ENCODE measurements at regions not wholly inside any gene's neighbourhood (a gene's known extent, or its start where the extent isn't known, plus 50 kb on each side); places are given as distances from the start of the nearest gene placed in this dataset.

DNA sequence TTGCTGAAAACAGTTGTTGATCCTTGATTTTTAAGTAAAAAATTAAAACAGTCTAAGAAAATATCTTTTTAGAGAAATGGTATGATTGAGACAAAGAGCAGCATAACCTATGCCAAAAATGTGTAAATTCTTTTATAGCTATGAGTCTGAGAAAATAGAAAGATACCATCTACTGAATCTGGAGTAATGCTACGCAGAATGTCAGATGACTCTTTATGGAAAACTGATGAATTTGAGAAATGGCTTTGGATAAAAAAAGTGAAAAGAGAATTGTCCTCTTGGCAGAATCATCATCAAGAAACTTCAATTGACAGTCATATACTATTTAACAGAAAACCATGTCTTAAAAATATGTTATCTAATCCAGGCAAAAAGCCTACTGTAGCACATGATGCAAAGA, 183.1 kb downstream of the FAT4 start:
- Mint-ChIP-seq H3K27me3 (ENCODE audit: unreplicated experiment) (no peaks in the 10 kb centered on the region), H3K9me3 (ENCODE audit: unreplicated experiment) (no peaks in the 10 kb centered on the region), H3K27ac (ENCODE audit: unreplicated experiment) (no peak overlapping the region), H3K4me3 (ENCODE audit: unreplicated experiment) (no peak overlapping the region), H3K4me1 (ENCODE audit: unreplicated experiment) (no peaks in the 10 kb centered on the region), H3K36me3 (ENCODE audit: low read depth, unreplicated experiment) (no peaks in the 10 kb centered on the region)
- TF ChIP-seq, protein P1, sequence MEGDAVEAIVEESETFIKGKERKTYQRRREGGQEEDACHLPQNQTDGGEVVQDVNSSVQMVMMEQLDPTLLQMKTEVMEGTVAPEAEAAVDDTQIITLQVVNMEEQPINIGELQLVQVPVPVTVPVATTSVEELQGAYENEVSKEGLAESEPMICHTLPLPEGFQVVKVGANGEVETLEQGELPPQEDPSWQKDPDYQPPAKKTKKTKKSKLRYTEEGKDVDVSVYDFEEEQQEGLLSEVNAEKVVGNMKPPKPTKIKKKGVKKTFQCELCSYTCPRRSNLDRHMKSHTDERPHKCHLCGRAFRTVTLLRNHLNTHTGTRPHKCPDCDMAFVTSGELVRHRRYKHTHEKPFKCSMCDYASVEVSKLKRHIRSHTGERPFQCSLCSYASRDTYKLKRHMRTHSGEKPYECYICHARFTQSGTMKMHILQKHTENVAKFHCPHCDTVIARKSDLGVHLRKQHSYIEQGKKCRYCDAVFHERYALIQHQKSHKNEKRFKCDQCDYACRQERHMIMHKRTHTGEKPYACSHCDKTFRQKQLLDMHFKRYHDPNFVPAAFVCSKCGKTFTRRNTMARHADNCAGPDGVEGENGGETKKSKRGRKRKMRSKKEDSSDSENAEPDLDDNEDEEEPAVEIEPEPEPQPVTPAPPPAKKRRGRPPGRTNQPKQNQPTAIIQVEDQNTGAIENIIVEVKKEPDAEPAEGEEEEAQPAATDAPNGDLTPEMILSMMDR (IDR thresholded peaks at IDR 0.05; ENCODE audit: unreplicated experiment), result no peak
- DNase-seq (ENCODE audit: low spot score), result no peak

GRCh38 chr4:125498981-125499380, 184.2 kb downstream of the FAT4 start:
- H3K4me1 Mint-ChIP-seq (ENCODE audit: unreplicated experiment), result no peaks in the 10 kb centered on the region
- H3K27me3 Mint-ChIP-seq (ENCODE audit: unreplicated experiment), result no peaks in the 10 kb centered on the region
- H3K27ac Mint-ChIP-seq (ENCODE audit: unreplicated experiment), result no peak overlapping the region
- H3K9me3 Mint-ChIP-seq (ENCODE audit: unreplicated experiment), result no peaks in the 10 kb centered on the region
- TF ChIP-seq, protein P1 (IDR thresholded peaks at IDR 0.05; ENCODE audit: unreplicated experiment), result no peak
- H3K4me3 Mint-ChIP-seq (ENCODE audit: unreplicated experiment), result no peak overlapping the region
- H3K36me3 Mint-ChIP-seq (ENCODE audit: low read depth, unreplicated experiment), result no peaks in the 10 kb centered on the region
- no peak for DNase-seq (ENCODE audit: low spot score)

DNA sequence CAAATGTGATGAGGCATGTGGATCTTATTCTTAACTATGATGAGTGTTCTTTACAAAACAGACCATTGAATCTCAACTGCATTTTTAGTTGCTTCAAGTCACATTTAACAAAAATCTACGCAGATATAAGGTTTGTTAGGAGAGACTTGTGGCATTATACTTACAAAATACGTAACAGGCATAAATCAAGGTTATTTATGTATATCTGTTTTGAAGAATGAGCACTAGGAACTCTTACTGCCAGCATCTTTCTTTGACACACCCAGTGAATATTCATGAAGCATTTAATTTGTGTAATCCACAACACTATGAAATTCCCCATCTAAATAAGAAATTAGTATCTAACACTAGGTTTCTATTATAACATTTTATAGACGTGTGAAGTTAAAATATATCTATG, 186.3 kb downstream of the FAT4 start:
- Mint-ChIP-seq H3K27me3 (ENCODE audit: unreplicated experiment) (no peaks in the 10 kb centered on the region), H3K9me3 (ENCODE audit: unreplicated experiment) (no peaks in the 10 kb centered on the region), H3K4me3 (ENCODE audit: unreplicated experiment) (no peak overlapping the region), H3K4me1 (ENCODE audit: unreplicated experiment) (no peaks in the 10 kb centered on the region), H3K36me3 (ENCODE audit: low read depth, unreplicated experiment) (no peaks in the 10 kb centered on the region), H3K27ac (ENCODE audit: unreplicated experiment) (no peak overlapping the region)
- TF ChIP-seq, protein P1 (IDR thresholded peaks at IDR 0.05; ENCODE audit: unreplicated experiment), result no peak
- no peak for DNase-seq (ENCODE audit: low spot score)

GRCh38 chr4:125501568-125501967, 186.8 kb downstream of the FAT4 start:
- Mint-ChIP-seq H3K27me3 (ENCODE audit: unreplicated experiment) (no peaks in the 10 kb centered on the region), H3K9me3 (ENCODE audit: unreplicated experiment) (no peaks in the 10 kb centered on the region), H3K27ac (ENCODE audit: unreplicated experiment) (no peak overlapping the region), H3K36me3 (ENCODE audit: low read depth, unreplicated experiment) (no peaks in the 10 kb centered on the region), H3K4me3 (ENCODE audit: unreplicated experiment) (no peak overlapping the region), H3K4me1 (ENCODE audit: unreplicated experiment) (no peaks in the 10 kb centered on the region)
- TF ChIP-seq, protein P1 (IDR thresholded peaks at IDR 0.05; ENCODE audit: unreplicated experiment), result no peak
- no peak for DNase-seq (ENCODE audit: low spot score)

GRCh38 chr4:125505621-125506020, 190.9 kb downstream of the FAT4 start:
- no peaks in the 10 kb centered on the region for H3K36me3 Mint-ChIP-seq (ENCODE audit: low read depth, unreplicated experiment)
- no peak overlapping the region for H3K4me3 Mint-ChIP-seq (ENCODE audit: unreplicated experiment)
- TF ChIP-seq, protein P1 (IDR thresholded peaks at IDR 0.05; ENCODE audit: unreplicated experiment), result no peak
- no peaks in the 10 kb centered on the region for H3K27me3 Mint-ChIP-seq (ENCODE audit: unreplicated experiment)
- no peak overlapping the region for H3K27ac Mint-ChIP-seq (ENCODE audit: unreplicated experiment)
- no peaks in the 10 kb centered on the region for H3K9me3 Mint-ChIP-seq (ENCODE audit: unreplicated experiment)
- no peak for DNase-seq (ENCODE audit: low spot score)
- no peaks in the 10 kb centered on the region for H3K4me1 Mint-ChIP-seq (ENCODE audit: unreplicated experiment)
